ENCODE measurements at regions not wholly inside any gene's neighbourhood (a gene's known extent, or its start where the extent isn't known, plus 50 kb on each side); places are given as distances from the start of the nearest gene placed in this dataset.
"Not testable (repeated sequence)": the region's sequence is repeated elsewhere in the genome, so short reads cannot be mapped to it uniquely, and the experiment has no call there.

- TF ChIP-seq CTCF (IDR thresholded peaks at IDR 0.05); ZFX (IDR thresholded peaks at IDR 0.05; ENCODE audit: borderline replicate concordance): not testable (repeated sequence)
These were observed 193.5 kb upstream of the ALG10B start for GRCh38 chr12:38123028-38123427.

Data from 22Rv1 (cell line).